ENCODE measurements at regions not wholly inside any gene's neighbourhood (a gene's known extent, or its start where the extent isn't known, plus 50 kb on each side); places are given as distances from the start of the nearest gene placed in this dataset.

GRCh38 chr10:133008196-133008595, 65.8 kb upstream of the CFAP46 start:
- Histone ChIP-seq H3K27ac (ENCODE audit: low read depth, low read length) (no peak overlapping the region), H3K27me3 (ENCODE audit: control insufficient read depth in 5 of 5, insufficient read depth in 4 of 5, low read length in 5 of 5) (peaks cover 0 to 8% (median 3%) of the 10 kb centered on the region in 5 donors), H3K9ac (ENCODE audit: low read length in 5 of 5) (no peak overlapping the region), H3K4me1 (ENCODE audit: control insufficient read depth in 5 of 5, insufficient read depth in 5 of 5, low read length in 5 of 5) (peaks cover 0 to 20% (median 14%) of the 10 kb centered on the region in 5 donors), H3K9me3 (ENCODE audit: control insufficient read depth in 5 of 5, low read length in 5 of 5) (no peaks in the 10 kb centered on the region), H3K4me3 (ENCODE audit: low read depth in 1 of 5, low read length in 5 of 5) (no peak overlapping the region), H3K36me3 (ENCODE audit: control insufficient read depth in 5 of 5, insufficient read depth in 5 of 5, low read length in 5 of 5) (no peaks in the 10 kb centered on the region)

GRCh38 chr10:133007360-133007858, 65.0 kb upstream of the CFAP46 start:
- no peaks in the 10 kb centered on the region for H3K9me3 ChIP-seq (ENCODE audit: control insufficient read depth in 5 of 5, low read length in 5 of 5)
- peaks cover 0 to 16% (median 14%) of the 10 kb centered on the region in 5 donors for H3K4me1 ChIP-seq (ENCODE audit: control insufficient read depth in 5 of 5, insufficient read depth in 5 of 5, low read length in 5 of 5)
- H3K27ac ChIP-seq (ENCODE audit: low read depth, low read length), result no peak overlapping the region
- H3K27me3 ChIP-seq (ENCODE audit: control insufficient read depth in 5 of 5, insufficient read depth in 4 of 5, low read length in 5 of 5), result peaks cover 0 to 8% (median 5%) of the 10 kb centered on the region in 5 donors
- H3K36me3 ChIP-seq (ENCODE audit: control insufficient read depth in 5 of 5, insufficient read depth in 5 of 5, low read length in 5 of 5), result no peaks in the 10 kb centered on the region
- H3K9ac ChIP-seq (ENCODE audit: low read length in 5 of 5), result no peak overlapping the region
- no peak overlapping the region for H3K4me3 ChIP-seq (ENCODE audit: low read depth in 1 of 5, low read length in 5 of 5)

DNA sequence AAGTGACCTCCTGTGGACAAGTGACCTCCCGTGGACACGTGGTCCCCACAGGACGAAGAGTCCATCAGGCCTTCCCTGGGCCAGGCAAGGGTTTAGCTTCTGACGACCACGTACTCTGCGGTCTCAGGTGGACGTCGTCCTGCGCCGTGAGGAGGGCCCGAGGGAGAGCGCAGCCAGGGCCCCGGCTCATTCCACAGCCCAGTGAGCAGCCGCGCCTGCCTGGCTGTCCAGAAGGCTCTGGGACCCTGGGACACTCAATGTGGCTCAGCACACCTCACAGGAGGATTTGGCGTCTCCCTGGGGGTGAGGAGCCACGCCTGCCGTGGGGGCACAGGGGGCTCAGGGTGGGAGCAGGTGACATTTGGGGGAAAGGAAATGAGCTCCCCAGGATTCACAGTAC, 64.4 kb upstream of the CFAP46 start:
- Histone ChIP-seq H3K4me3 (ENCODE audit: low read depth in 1 of 5, low read length in 5 of 5) (no peak overlapping the region), H3K9ac (ENCODE audit: low read length in 5 of 5) (no peak overlapping the region), H3K27ac (ENCODE audit: low read depth, low read length) (no peak overlapping the region), H3K4me1 (ENCODE audit: control insufficient read depth in 5 of 5, insufficient read depth in 5 of 5, low read length in 5 of 5) (peaks cover 0 to 16% (median 14%) of the 10 kb centered on the region in 5 donors), H3K27me3 (ENCODE audit: control insufficient read depth in 5 of 5, insufficient read depth in 4 of 5, low read length in 5 of 5) (peaks cover 0 to 8% (median 5%) of the 10 kb centered on the region in 5 donors), H3K36me3 (ENCODE audit: control insufficient read depth in 5 of 5, insufficient read depth in 5 of 5, low read length in 5 of 5) (no peaks in the 10 kb centered on the region), H3K9me3 (ENCODE audit: control insufficient read depth in 5 of 5, low read length in 5 of 5) (no peaks in the 10 kb centered on the region)

DNA sequence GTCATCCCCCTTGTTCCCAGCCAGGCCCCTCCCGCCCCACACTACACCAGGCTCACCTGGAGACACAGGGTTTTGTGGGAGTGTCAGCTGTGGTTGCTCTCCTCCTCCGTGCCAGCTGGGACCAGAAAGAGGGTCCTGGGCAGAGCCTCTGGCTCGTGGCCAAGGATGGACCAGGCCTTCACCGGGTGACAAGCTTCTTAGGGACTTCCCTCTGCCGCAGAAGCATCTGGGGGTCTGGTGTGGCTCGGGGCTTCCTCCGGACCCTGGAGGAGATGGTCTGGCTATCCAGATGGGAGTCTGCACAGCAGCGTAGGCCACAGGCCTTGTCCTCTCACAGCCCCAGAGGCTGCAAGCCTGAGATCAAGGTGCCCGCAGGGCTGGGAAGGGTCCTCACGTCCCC, 63.8 kb upstream of the CFAP46 start:
- Histone ChIP-seq H3K27me3 (ENCODE audit: control insufficient read depth in 5 of 5, insufficient read depth in 4 of 5, low read length in 5 of 5) (peaks cover 0 to 8% (median 5%) of the 10 kb centered on the region in 5 donors), H3K9ac (ENCODE audit: low read length in 5 of 5) (no peak overlapping the region), H3K36me3 (ENCODE audit: control insufficient read depth in 5 of 5, insufficient read depth in 5 of 5, low read length in 5 of 5) (no peaks in the 10 kb centered on the region), H3K27ac (ENCODE audit: low read depth, low read length) (no peak overlapping the region), H3K9me3 (ENCODE audit: control insufficient read depth in 5 of 5, low read length in 5 of 5) (no peaks in the 10 kb centered on the region), H3K4me1 (ENCODE audit: control insufficient read depth in 5 of 5, insufficient read depth in 5 of 5, low read length in 5 of 5) (peaks cover 0 to 16% (median 14%) of the 10 kb centered on the region in 5 donors), H3K4me3 (ENCODE audit: low read depth in 1 of 5, low read length in 5 of 5) (no peak overlapping the region)

GRCh38 chr10:133004478-133004877, 62.1 kb upstream of the CFAP46 start:
- no peak overlapping the region for H3K9ac ChIP-seq (ENCODE audit: low read length in 5 of 5)
- H3K27me3 ChIP-seq (ENCODE audit: control insufficient read depth in 5 of 5, insufficient read depth in 4 of 5, low read length in 5 of 5), result peaks cover 0 to 8% (median 5%) of the 10 kb centered on the region in 5 donors
- no peak overlapping the region for H3K27ac ChIP-seq (ENCODE audit: low read depth, low read length)
- no peak overlapping the region for H3K4me3 ChIP-seq (ENCODE audit: low read depth in 1 of 5, low read length in 5 of 5)
- H3K36me3 ChIP-seq (ENCODE audit: control insufficient read depth in 5 of 5, insufficient read depth in 5 of 5, low read length in 5 of 5), result no peaks in the 10 kb centered on the region
- peaks cover 0 to 11% (median 10%) of the 10 kb centered on the region in 5 donors for H3K4me1 ChIP-seq (ENCODE audit: control insufficient read depth in 5 of 5, insufficient read depth in 5 of 5, low read length in 5 of 5)
- no peaks in the 10 kb centered on the region for H3K9me3 ChIP-seq (ENCODE audit: control insufficient read depth in 5 of 5, low read length in 5 of 5)

- Histone ChIP-seq H3K4me1 (ENCODE audit: control insufficient read depth in 5 of 5, insufficient read depth in 5 of 5, low read length in 5 of 5) (no peaks in the 10 kb centered on the region), H3K27me3 (ENCODE audit: control insufficient read depth in 5 of 5, insufficient read depth in 4 of 5, low read length in 5 of 5) (peaks cover 0 to 8% (median 6%) of the 10 kb centered on the region in 5 donors), H3K9me3 (ENCODE audit: control insufficient read depth in 5 of 5, low read length in 5 of 5) (no peaks in the 10 kb centered on the region), H3K9ac (ENCODE audit: low read length in 5 of 5) (no peak overlapping the region), H3K36me3 (ENCODE audit: control insufficient read depth in 5 of 5, insufficient read depth in 5 of 5, low read length in 5 of 5) (no peaks in the 10 kb centered on the region), H3K4me3 (ENCODE audit: low read depth in 1 of 5, low read length in 5 of 5) (no peak overlapping the region), H3K27ac (ENCODE audit: low read depth, low read length) (no peak overlapping the region)
Observed at GRCh38 chr10:133003188-133003587, 60.8 kb upstream of the CFAP46 start.

DNA sequence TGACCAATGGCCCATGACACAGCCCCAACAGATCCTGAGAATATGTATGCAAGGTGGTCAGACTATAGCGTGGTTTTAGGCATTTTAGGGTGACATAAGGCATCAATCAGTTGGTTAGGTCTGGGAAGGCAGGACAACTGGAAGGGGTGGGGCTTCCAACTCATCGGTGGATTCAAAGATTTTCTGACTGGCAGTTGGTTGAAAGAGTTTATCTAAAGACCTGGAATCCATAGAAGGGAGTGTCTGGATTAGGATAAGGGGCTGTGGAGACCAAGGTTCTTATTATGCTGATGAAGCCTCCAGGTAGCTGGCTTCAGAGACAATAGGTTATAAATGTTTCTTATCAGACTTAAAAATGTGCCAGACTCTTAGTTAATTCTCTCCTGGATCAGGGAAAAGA, 60.3 kb upstream of the CFAP46 start:
- Histone ChIP-seq H3K27ac (ENCODE audit: low read depth, low read length) (no peak overlapping the region), H3K9me3 (ENCODE audit: control insufficient read depth in 5 of 5, low read length in 5 of 5) (peaks cover 0 to under 1% (median 0%) of the 10 kb centered on the region in 5 donors), H3K9ac (ENCODE audit: low read length in 5 of 5) (no peak overlapping the region)

DNA sequence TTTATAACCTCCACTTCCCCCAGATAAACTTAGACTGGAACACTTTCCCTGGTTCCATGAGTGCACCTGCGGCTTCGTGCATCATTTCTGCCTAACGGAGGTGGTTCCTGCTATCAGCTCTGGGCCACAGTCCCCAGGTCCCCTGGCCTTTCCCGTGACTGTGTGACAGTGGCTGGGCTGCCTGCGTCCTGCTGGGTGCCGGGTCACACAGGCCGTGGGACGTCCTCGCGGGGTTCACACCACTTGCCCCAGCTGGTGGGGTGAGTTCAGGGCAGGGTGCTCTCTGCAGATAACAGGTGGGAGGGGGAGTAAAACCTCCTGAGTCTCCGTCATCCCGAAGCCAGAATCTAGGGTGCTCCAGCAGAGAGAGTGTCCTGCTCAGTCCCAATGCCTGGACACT, 58.7 kb upstream of the CFAP46 start:
- peaks cover 0 to 7% (median 5%) of the 10 kb centered on the region in 5 donors for H3K27me3 ChIP-seq (ENCODE audit: control insufficient read depth in 5 of 5, insufficient read depth in 4 of 5, low read length in 5 of 5)

More for the DNA sequence above, 60.3 kb upstream of the CFAP46 start:
- Histone ChIP-seq H3K4me3 (ENCODE audit: low read depth in 1 of 5, low read length in 5 of 5) (no peak overlapping the region), H3K4me1 (ENCODE audit: control insufficient read depth in 5 of 5, insufficient read depth in 5 of 5, low read length in 5 of 5) (no peaks in the 10 kb centered on the region), H3K27me3 (ENCODE audit: control insufficient read depth in 5 of 5, insufficient read depth in 4 of 5, low read length in 5 of 5) (peaks cover 0 to 8% (median 6%) of the 10 kb centered on the region in 5 donors), H3K36me3 (ENCODE audit: control insufficient read depth in 5 of 5, insufficient read depth in 5 of 5, low read length in 5 of 5) (no peaks in the 10 kb centered on the region)

GRCh38 chr10:133000648-133001047, 58.3 kb upstream of the CFAP46 start:
- Histone ChIP-seq H3K36me3 (ENCODE audit: control insufficient read depth in 5 of 5, insufficient read depth in 5 of 5, low read length in 5 of 5) (no peaks in the 10 kb centered on the region), H3K9me3 (ENCODE audit: control insufficient read depth in 5 of 5, low read length in 5 of 5) (peaks cover 0 to 3% (median 0%) of the 10 kb centered on the region in 5 donors), H3K9ac (ENCODE audit: low read length in 5 of 5) (no peak overlapping the region), H3K27ac (ENCODE audit: low read depth, low read length) (no peak overlapping the region), H3K4me3 (ENCODE audit: low read depth in 1 of 5, low read length in 5 of 5) (no peak overlapping the region), H3K4me1 (ENCODE audit: control insufficient read depth in 5 of 5, insufficient read depth in 5 of 5, low read length in 5 of 5) (no peaks in the 10 kb centered on the region), H3K27me3 (ENCODE audit: control insufficient read depth in 5 of 5, insufficient read depth in 4 of 5, low read length in 5 of 5) (peaks cover 0 to 7% (median 6%) of the 10 kb centered on the region in 5 donors)

More for the DNA sequence above, 58.7 kb upstream of the CFAP46 start:
- no peaks in the 10 kb centered on the region for H3K4me1 ChIP-seq (ENCODE audit: control insufficient read depth in 5 of 5, insufficient read depth in 5 of 5, low read length in 5 of 5)
- no peaks in the 10 kb centered on the region for H3K36me3 ChIP-seq (ENCODE audit: control insufficient read depth in 5 of 5, insufficient read depth in 5 of 5, low read length in 5 of 5)
- H3K9ac ChIP-seq (ENCODE audit: low read length in 5 of 5), result no peak overlapping the region
- peaks cover 0 to 3% (median 0%) of the 10 kb centered on the region in 5 donors for H3K9me3 ChIP-seq (ENCODE audit: control insufficient read depth in 5 of 5, low read length in 5 of 5)
- no peak overlapping the region for H3K4me3 ChIP-seq (ENCODE audit: low read depth in 1 of 5, low read length in 5 of 5)
- no peak overlapping the region for H3K27ac ChIP-seq (ENCODE audit: low read depth, low read length)

DNA sequence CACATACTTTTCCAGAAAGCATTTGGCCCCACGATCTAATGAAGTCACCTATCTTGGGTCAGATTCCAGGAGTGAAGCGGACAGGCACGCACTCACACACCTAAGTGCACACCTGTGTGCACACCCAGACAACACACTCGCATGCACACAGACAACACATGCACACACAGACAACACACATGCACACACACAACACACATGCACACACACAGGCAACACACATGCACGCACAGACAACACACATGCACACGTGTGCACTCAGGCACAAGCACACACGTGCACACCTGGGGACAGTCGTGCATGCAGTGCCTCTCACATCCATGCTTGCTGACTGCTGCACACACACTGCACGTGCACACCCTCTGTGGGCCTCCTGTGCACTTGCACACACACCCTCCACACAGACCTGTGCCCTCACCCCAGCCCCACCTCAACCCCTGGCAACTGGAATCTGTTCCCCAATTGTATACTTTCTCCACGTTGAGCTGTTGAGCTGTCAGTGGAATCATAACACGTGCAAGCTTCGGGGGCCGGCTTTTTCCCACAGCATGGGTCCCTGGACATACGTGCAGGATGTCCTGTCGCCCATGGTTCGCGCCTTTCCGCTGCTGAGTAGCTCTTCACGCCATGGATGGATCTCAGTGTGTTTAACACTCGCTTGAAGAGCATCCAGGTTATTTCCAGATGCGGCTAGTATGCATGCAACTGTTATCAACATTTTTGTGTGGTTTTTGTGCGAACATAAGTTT, 55.3 kb upstream of the CFAP46 start:
- peaks cover 0 to 10% (median 4%) of the 10 kb centered on the region in 5 donors for H3K4me1 ChIP-seq (ENCODE audit: control insufficient read depth in 5 of 5, insufficient read depth in 5 of 5, low read length in 5 of 5)
- no peak overlapping the region for H3K4me3 ChIP-seq (ENCODE audit: low read depth in 1 of 5, low read length in 5 of 5)
- no peak overlapping the region for H3K27ac ChIP-seq (ENCODE audit: low read depth, low read length)
- peaks cover 12 to 27% (median 22%) of the 10 kb centered on the region in 5 donors for H3K27me3 ChIP-seq (ENCODE audit: control insufficient read depth in 5 of 5, insufficient read depth in 4 of 5, low read length in 5 of 5)
- H3K9me3 ChIP-seq (ENCODE audit: control insufficient read depth in 5 of 5, low read length in 5 of 5), result peaks cover 0 to 3% (median 0%) of the 10 kb centered on the region in 5 donors
- no peak overlapping the region for H3K9ac ChIP-seq (ENCODE audit: low read length in 5 of 5)
- H3K36me3 ChIP-seq (ENCODE audit: control insufficient read depth in 5 of 5, insufficient read depth in 5 of 5, low read length in 5 of 5), result no peaks in the 10 kb centered on the region
